SK-N-SH treated with all-trans-retinoic acid at 6 μM for 48 hours (cell line): ENCODE measurements at regions not wholly inside any gene's neighbourhood (a gene's known extent, or its start where the extent isn't known, plus 50 kb on each side); places are given as distances from the start of the nearest gene placed in this dataset.

Source experiments
- PPARA ChIP-seq: fragments of 250-450 bp; sonication (Bioruptor Pico); IDR thresholded peaks from 2 replicates; pipeline ENCODE4 v1.5.0; 2020; ENCODE audit warnings: mild to moderate bottlenecking, borderline replicate concordance
- TCF4 ChIP-seq: fragments of 250-450 bp; sonication (Bioruptor Pico); IDR thresholded peaks from 2 replicates; pipeline ENCODE4 v1.8.0; 2021; ENCODE audit warnings: mild to moderate bottlenecking, moderate library complexity, borderline replicate concordance
- ZNF70 ChIP-seq: fragments of 450-650 bp; formaldehyde crosslinking; IDR thresholded peaks from 2 replicates; pipeline ENCODE4 v1.5.0; 2020; ENCODE audit warnings: mild to moderate bottlenecking, moderate library complexity

- TF ChIP-seq PPARA (CRISPR knock-in tag) (no peak), TCF4 (CRISPR knock-in tag) (no peak), ZNF70 (no peak)
Observed at GRCh38 chr4:134548052-134548628, 346.6 kb upstream of the PABPC4L start.
